ENCODE measurements at regions not wholly inside any gene's neighbourhood (a gene's known extent, or its start where the extent isn't known, plus 50 kb on each side); places are given as distances from the start of the nearest gene placed in this dataset.

DNA sequence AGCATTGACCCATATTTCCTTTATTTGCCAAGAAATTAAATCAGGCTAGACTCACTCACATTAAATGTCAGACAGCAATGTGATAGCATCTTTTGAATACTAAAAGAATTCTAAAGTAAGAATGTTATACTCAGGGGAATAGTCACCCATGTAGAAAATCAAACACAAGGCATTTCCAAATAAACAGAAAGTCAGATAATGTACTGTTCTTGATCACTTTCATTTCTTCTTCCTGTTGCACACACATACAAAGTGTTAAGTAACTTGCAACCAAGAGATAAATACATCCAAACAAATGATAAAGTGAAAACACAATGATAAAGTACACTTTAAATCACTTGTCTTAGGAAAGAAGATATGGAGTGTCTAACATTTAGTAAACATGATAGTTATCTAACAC, 1366.6 kb upstream of the MIR17HG start (continued):
- TF ChIP-seq, protein P1, sequence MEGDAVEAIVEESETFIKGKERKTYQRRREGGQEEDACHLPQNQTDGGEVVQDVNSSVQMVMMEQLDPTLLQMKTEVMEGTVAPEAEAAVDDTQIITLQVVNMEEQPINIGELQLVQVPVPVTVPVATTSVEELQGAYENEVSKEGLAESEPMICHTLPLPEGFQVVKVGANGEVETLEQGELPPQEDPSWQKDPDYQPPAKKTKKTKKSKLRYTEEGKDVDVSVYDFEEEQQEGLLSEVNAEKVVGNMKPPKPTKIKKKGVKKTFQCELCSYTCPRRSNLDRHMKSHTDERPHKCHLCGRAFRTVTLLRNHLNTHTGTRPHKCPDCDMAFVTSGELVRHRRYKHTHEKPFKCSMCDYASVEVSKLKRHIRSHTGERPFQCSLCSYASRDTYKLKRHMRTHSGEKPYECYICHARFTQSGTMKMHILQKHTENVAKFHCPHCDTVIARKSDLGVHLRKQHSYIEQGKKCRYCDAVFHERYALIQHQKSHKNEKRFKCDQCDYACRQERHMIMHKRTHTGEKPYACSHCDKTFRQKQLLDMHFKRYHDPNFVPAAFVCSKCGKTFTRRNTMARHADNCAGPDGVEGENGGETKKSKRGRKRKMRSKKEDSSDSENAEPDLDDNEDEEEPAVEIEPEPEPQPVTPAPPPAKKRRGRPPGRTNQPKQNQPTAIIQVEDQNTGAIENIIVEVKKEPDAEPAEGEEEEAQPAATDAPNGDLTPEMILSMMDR (IDR thresholded peaks at IDR 0.05 in 2 of 3, conservative IDR thresholded peaks at IDR 0.05 in 1 of 3; ENCODE audit: borderline replicate concordance in 1 of 3, insufficient read depth in 1 of 3, low read depth in 2 of 3, low read length in 2 of 3), result no peak
- TF ChIP-seq ZNF274 (IDR thresholded peaks at IDR 0.05; ENCODE audit: low read depth, low read length) (no peak), FOSL1 (IDR thresholded peaks at IDR 0.05; ENCODE audit: low read depth) (no peak)

DNA sequence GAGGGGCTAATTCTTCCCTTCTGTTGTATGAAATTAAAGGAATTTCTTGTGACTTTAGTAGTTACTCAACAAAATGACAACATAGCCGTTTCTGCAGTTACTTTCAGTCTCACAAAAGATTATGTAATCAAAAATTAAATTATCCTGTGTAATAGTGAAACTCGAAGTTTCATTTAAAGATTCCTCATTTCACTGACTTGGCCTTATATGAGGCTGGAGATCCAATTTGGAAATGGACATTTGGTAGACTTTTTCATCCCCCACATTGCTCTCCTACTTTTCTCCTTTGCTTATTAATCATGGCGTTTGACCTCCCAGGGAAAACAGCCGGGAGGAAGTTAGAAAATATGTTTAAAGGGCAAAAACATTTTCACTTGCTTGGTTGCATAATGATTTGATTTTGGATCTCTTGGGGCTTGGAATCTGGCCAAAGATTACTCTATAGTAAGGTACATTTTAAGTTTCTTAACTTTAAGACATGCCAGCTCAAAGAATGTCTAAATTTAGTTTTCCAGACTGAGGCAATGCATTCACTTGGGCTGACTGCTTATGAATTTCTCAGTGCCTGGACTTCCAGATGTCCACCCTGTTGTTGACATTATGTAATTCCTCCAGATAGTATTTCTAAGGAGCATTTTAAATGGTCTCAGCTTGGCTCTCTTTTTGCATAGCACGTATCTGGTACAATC, 1364.9 kb upstream of the MIR17HG start:
- intact Hi-C loops (cut with micrococcal nuclease), result no loop called here
- BruUV-seq (replicated peaks), result no TSS peak
- ChIA-PET RAD21 (ENCODE audit: low non-redundant PET in 1 of 2, low total read pairs in 2 of 2, uncharacterized antibody in 2 of 2, unreplicated experiment in 2 of 2) (no interaction called here), POLR2A (no interaction called here), CTCF (no interaction called here)
- no peak overlapping the region for H3K4me3 ChIP-seq (replicated peaks in 1 of 2; ENCODE audit: low read depth in 1 of 2, low read length in 2 of 2)
- no peak overlapping the region for H3K4me2 ChIP-seq (ENCODE audit: low read length)
- H3K27ac ChIP-seq (ENCODE audit: low read depth, low read length), result no peak overlapping the region
- DNase-seq (ENCODE audit: low read depth, low spot score), result no peak
- no peaks in the 10 kb centered on the region for H3K27me3 ChIP-seq (ENCODE audit: insufficient read depth, low read length)
- no peaks in the 10 kb centered on the region for H3K9me2 ChIP-seq (ENCODE audit: insufficient read depth)
- H3K9ac ChIP-seq (ENCODE audit: low read length), result no peak overlapping the region
- no peak for ATAC-seq
- H3K36me3 ChIP-seq (ENCODE audit: control insufficient read depth in 1 of 2, insufficient read depth in 2 of 2, low read length in 2 of 2), result no peaks in the 10 kb centered on the region
- H3K79me2 ChIP-seq (ENCODE audit: insufficient read depth, low read length), result no peaks in the 10 kb centered on the region
- H4K20me1 ChIP-seq (ENCODE audit: insufficient read depth), result no peaks in the 10 kb centered on the region
- no peak overlapping the region for H2AFZ ChIP-seq (ENCODE audit: low read depth, low read length, poor library complexity, severe bottlenecking)
- no peaks in the 10 kb centered on the region for H3K4me1 ChIP-seq (ENCODE audit: control insufficient read depth in 1 of 2, insufficient read depth in 2 of 2, low read length in 2 of 2)
- no peaks in the 10 kb centered on the region for H3K9me3 ChIP-seq (ENCODE audit: control insufficient read depth in 1 of 2, insufficient read depth in 1 of 2, low read depth in 1 of 2, low read length in 2 of 2)
- TF ChIP-seq EZH2phosphoT487 (IDR thresholded peaks at IDR 0.05; ENCODE audit: borderline replicate concordance), result no peak
- TF ChIP-seq ZNF274 (IDR thresholded peaks at IDR 0.05; ENCODE audit: low read depth, low read length), result no peak
- no peak for TF ChIP-seq RAD21 (IDR thresholded peaks at IDR 0.05; ENCODE audit: low read depth)
- TF ChIP-seq, protein P2, sequence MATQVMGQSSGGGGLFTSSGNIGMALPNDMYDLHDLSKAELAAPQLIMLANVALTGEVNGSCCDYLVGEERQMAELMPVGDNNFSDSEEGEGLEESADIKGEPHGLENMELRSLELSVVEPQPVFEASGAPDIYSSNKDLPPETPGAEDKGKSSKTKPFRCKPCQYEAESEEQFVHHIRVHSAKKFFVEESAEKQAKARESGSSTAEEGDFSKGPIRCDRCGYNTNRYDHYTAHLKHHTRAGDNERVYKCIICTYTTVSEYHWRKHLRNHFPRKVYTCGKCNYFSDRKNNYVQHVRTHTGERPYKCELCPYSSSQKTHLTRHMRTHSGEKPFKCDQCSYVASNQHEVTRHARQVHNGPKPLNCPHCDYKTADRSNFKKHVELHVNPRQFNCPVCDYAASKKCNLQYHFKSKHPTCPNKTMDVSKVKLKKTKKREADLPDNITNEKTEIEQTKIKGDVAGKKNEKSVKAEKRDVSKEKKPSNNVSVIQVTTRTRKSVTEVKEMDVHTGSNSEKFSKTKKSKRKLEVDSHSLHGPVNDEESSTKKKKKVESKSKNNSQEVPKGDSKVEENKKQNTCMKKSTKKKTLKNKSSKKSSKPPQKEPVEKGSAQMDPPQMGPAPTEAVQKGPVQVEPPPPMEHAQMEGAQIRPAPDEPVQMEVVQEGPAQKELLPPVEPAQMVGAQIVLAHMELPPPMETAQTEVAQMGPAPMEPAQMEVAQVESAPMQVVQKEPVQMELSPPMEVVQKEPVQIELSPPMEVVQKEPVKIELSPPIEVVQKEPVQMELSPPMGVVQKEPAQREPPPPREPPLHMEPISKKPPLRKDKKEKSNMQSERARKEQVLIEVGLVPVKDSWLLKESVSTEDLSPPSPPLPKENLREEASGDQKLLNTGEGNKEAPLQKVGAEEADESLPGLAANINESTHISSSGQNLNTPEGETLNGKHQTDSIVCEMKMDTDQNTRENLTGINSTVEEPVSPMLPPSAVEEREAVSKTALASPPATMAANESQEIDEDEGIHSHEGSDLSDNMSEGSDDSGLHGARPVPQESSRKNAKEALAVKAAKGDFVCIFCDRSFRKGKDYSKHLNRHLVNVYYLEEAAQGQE (IDR thresholded peaks at IDR 0.05; ENCODE audit: low read depth), result no peak
- no peak for TF ChIP-seq SIN3A (IDR thresholded peaks at IDR 0.05; ENCODE audit: low read depth)
- TF ChIP-seq, protein P1 (IDR thresholded peaks at IDR 0.05 in 2 of 3, conservative IDR thresholded peaks at IDR 0.05 in 1 of 3; ENCODE audit: borderline replicate concordance in 1 of 3, insufficient read depth in 1 of 3, low read depth in 2 of 3, low read length in 2 of 3), result no peak
- TF ChIP-seq EGR1 (IDR thresholded peaks at IDR 0.05; ENCODE audit: low read depth), result no peak
- no peak for TF ChIP-seq ZFX (IDR thresholded peaks at IDR 0.05)
- TF ChIP-seq SP1 (IDR thresholded peaks at IDR 0.05; ENCODE audit: low read depth), result no peak
- TF ChIP-seq, protein P3, sequence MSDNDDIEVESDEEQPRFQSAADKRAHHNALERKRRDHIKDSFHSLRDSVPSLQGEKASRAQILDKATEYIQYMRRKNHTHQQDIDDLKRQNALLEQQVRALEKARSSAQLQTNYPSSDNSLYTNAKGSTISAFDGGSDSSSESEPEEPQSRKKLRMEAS (IDR thresholded peaks at IDR 0.05), result no peak
- no peak for TF ChIP-seq CEBPB (IDR thresholded peaks at IDR 0.05; ENCODE audit: low read depth)
- TF ChIP-seq ELF1 (IDR thresholded peaks at IDR 0.05; ENCODE audit: borderline replicate concordance, low read depth), result no peak
- TF ChIP-seq YY1 (IDR thresholded peaks at IDR 0.05; ENCODE audit: extremely low read depth, insufficient replicate concordance, low read depth, low read length), result no peak
- TF ChIP-seq, protein P4, sequence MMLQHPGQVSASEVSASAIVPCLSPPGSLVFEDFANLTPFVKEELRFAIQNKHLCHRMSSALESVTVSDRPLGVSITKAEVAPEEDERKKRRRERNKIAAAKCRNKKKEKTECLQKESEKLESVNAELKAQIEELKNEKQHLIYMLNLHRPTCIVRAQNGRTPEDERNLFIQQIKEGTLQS (IDR thresholded peaks at IDR 0.05), result no peak
- TF ChIP-seq FOSL1 (IDR thresholded peaks at IDR 0.05; ENCODE audit: low read depth), result no peak
- TF ChIP-seq POLR2A (IDR thresholded peaks at IDR 0.05; ENCODE audit: borderline replicate concordance, extremely low read depth, insufficient read depth, insufficient read length), result no peak
- no peak for TF ChIP-seq POLR2AphosphoS5 (IDR thresholded peaks at IDR 0.05; ENCODE audit: low read depth, low read length)

All from HCT116 (cell line).